ENCODE measurements at regions not wholly inside any gene's neighbourhood (a gene's known extent, or its start where the extent isn't known, plus 50 kb on each side); places are given as distances from the start of the nearest gene placed in this dataset.

- WGBS, 2 donors = 9 to 13% methylated on average over 1 of the region's 1 CpG
- DNase-seq (peak; percentile 86 to 94 (median 90)), ATAC-seq (peak; percentile 91)
- no peaks in the 10 kb centered on the region for H3K36me3 ChIP-seq (replicated peaks in 1 of 2; ENCODE audit: insufficient read depth in 1 of 2, low read depth in 2 of 2)
- H3K9me3 ChIP-seq = no peaks in the 10 kb centered on the region
- intact Hi-C loops (cut with DNase I) = no loop called here
- H3K4me3 ChIP-seq = no peak overlapping the region
- no peaks in the 10 kb centered on the region for H3K27me3 ChIP-seq
- H3K27ac ChIP-seq = peak overlapping the region; percentile 70 to 88 (median 78)
- TF ChIP-seq CTCF (IDR thresholded peaks at IDR 0.05) (no peak), POLR2A (IDR thresholded peaks at IDR 0.05) (no peak)
- H3K4me1 ChIP-seq = peaks cover 42% of the 10 kb centered on the region
Measured at GRCh38 chr1:192485692-192486436, 89.7 kb upstream of the RGS1 start.

GRCh38 chr1:192488058-192488457 is 87.5 kb upstream of the RGS1 start:
- H3K4me3 ChIP-seq = no peak overlapping the region
- no peak overlapping the region for H3K27ac ChIP-seq
- no peak for ATAC-seq
- no peaks in the 10 kb centered on the region for H3K36me3 ChIP-seq (replicated peaks in 1 of 2; ENCODE audit: insufficient read depth in 1 of 2, low read depth in 2 of 2)
- no peak for TF ChIP-seq CTCF (IDR thresholded peaks at IDR 0.05)
- TF ChIP-seq POLR2A (IDR thresholded peaks at IDR 0.05) = no peak
- H3K9me3 ChIP-seq = no peaks in the 10 kb centered on the region
- intact Hi-C loops (cut with DNase I) = no loop called here
- no peak for DNase-seq
- peaks cover 42% of the 10 kb centered on the region for H3K4me1 ChIP-seq
- no peaks in the 10 kb centered on the region for H3K27me3 ChIP-seq

GRCh38 chr1:192489047-192489446 is 86.5 kb upstream of the RGS1 start:
- Histone ChIP-seq H3K36me3 (replicated peaks in 1 of 2; ENCODE audit: insufficient read depth in 1 of 2, low read depth in 2 of 2) (no peaks in the 10 kb centered on the region), H3K27ac (peak overlapping the region in 3 of 4 donors; percentile 14 to 82 (median 42)), H3K9me3 (no peaks in the 10 kb centered on the region), H3K4me3 (no peak overlapping the region), H3K4me1 (peaks cover 42% of the 10 kb centered on the region), H3K27me3 (no peaks in the 10 kb centered on the region)
- intact Hi-C loops (cut with DNase I) = no loop called here
- DNase-seq (no peak), ATAC-seq (no peak)
- no peak for TF ChIP-seq POLR2A (IDR thresholded peaks at IDR 0.05)
- no peak for TF ChIP-seq CTCF (IDR thresholded peaks at IDR 0.05)
- WGBS, 2 donors = 35 to 54% methylated on average over 1 of the region's 1 CpG

- DNase-seq (peak; percentile 80 to 92 (median 86)), ATAC-seq (peak; percentile 91)
- WGBS, 2 donors = 16 to 39% methylated on average over 2 of the region's 2 CpGs
- no peak overlapping the region for H3K4me3 ChIP-seq
- peaks cover 42% of the 10 kb centered on the region for H3K4me1 ChIP-seq
- no peaks in the 10 kb centered on the region for H3K36me3 ChIP-seq (replicated peaks in 1 of 2; ENCODE audit: insufficient read depth in 1 of 2, low read depth in 2 of 2)
- intact Hi-C loops (cut with DNase I) = no loop called here
- H3K27me3 ChIP-seq = no peaks in the 10 kb centered on the region
- no peak for TF ChIP-seq CTCF (IDR thresholded peaks at IDR 0.05)
- peak in 1 of 3 donors; percentile 39 for TF ChIP-seq POLR2A (IDR thresholded peaks at IDR 0.05)
- H3K27ac ChIP-seq = peak overlapping the region; percentile 43 to 82 (median 74)
- no peaks in the 10 kb centered on the region for H3K9me3 ChIP-seq
Measured at GRCh38 chr1:192489748-192490147, 85.8 kb upstream of the RGS1 start.
